ENCODE measurements at regions not wholly inside any gene's neighbourhood (a gene's known extent, or its start where the extent isn't known, plus 50 kb on each side); places are given as distances from the start of the nearest gene placed in this dataset.

- no peak for TF ChIP-seq CTCF (IDR thresholded peaks at IDR 0.05; ENCODE audit: insufficient read depth, low read length, poor library complexity, severe bottlenecking)
- no peak for TF ChIP-seq EZH2phosphoT487 (conservative IDR thresholded peaks at IDR 0.05; ENCODE audit: low read length)
These were observed 398.6 kb downstream of the SHANK2 start for GRCh38 chr11:70853770-70854108.
